GM23338 (cell line): ENCODE measurements at regions not wholly inside any gene's neighbourhood (a gene's known extent, or its start where the extent isn't known, plus 50 kb on each side); places are given as distances from the start of the nearest gene placed in this dataset.

Experiments
- ATAC-seq: fragments of 200-7000 bp; cut with Tn5 transposase; 3 replicates; pipeline ENCODE4 v1.9.1; 2020
- DNase-seq: peaks from one replicate; pipeline ENCODE4 v3.0.0-alpha.2; 2015; ENCODE audit warnings: low spot score
- H2AFZ ChIP-seq: fragments of 200-600 bp; sonication (generic); 2 replicates; pipeline ENCODE4 v1.8.0; 2016; ENCODE audit warnings: antibody characterized with exemption, mild to moderate bottlenecking, moderate library complexity
- H3F3A ChIP-seq: fragments of 200-600 bp; sonication (generic); replicated peaks from 2 replicates; pipeline ENCODE4 v1.8.0; 2017; ENCODE audit warnings: antibody characterized with exemption, mixed run types, low read depth
- H3K27ac ChIP-seq: fragments of 200-600 bp; sonication (generic); 2 replicates; pipeline ENCODE4 v1.6.1; 2016; ENCODE audit warnings: low read depth
- H3K27me3 ChIP-seq: fragments of 200-600 bp; sonication (generic); 2 replicates; pipeline ENCODE4 v1.8.0; 2016; ENCODE audit warnings: mild to moderate bottlenecking, mixed run types, moderate library complexity; ENCODE audit not compliant: insufficient read depth
- H3K36me3 ChIP-seq: fragments of 200-600 bp; sonication (generic); 2 replicates; pipeline ENCODE4 v1.8.0; 2016; ENCODE audit warnings: mild to moderate bottlenecking; ENCODE audit not compliant: insufficient read depth
- H3K4me1 ChIP-seq: fragments of 200-600 bp; sonication (generic); 2 replicates; pipeline ENCODE4 v1.8.0; 2016; ENCODE audit warnings: mild to moderate bottlenecking, moderate library complexity; ENCODE audit not compliant: insufficient read depth
- H3K4me2 ChIP-seq: fragments of 200-600 bp; sonication (generic); 2 replicates; pipeline ENCODE4 v1.7.1; 2017; ENCODE audit warnings: mixed run types
- H3K4me3 ChIP-seq: fragments of 200-600 bp; sonication (generic); 2 replicates; pipeline ENCODE4 v1.6.1; 2016; ENCODE audit warnings: mixed run types
- H3K79me2 ChIP-seq: fragments of 200-600 bp; sonication (generic); replicated peaks from 2 replicates; pipeline ENCODE4 v1.8.0; 2017; ENCODE audit warnings: mild to moderate bottlenecking; ENCODE audit not compliant: insufficient read depth
- H3K9me2 ChIP-seq: fragments of 200-600 bp; sonication (generic); 2 replicates; pipeline ENCODE4 v1.8.0; 2017; ENCODE audit not compliant: insufficient read depth
- H4K20me1 ChIP-seq: fragments of 200-600 bp; sonication (generic); replicated peaks from 2 replicates; pipeline ENCODE4 v1.8.0; 2017; ENCODE audit warnings: mild to moderate bottlenecking; ENCODE audit not compliant: insufficient read depth
- H3K27ac Mint-ChIP-seq: 2 replicates; pipeline ENCODE4 v1.8.0; 2020; ENCODE audit warnings: inconsistent platforms, mild to moderate bottlenecking, moderate library complexity, mixed read lengths
- H3K27me3 Mint-ChIP-seq: 3 replicates; pipeline ENCODE4 v1.8.0; 2022; ENCODE audit warnings: low read depth, mild to moderate bottlenecking, moderate library complexity, mixed read lengths, inconsistent platforms; ENCODE audit not compliant: insufficient read depth, poor library complexity
- H3K36me3 Mint-ChIP-seq: 3 replicates; pipeline ENCODE4 v1.8.0; 2021; ENCODE audit warnings: low read depth, mild to moderate bottlenecking, inconsistent platforms, moderate library complexity, mixed read lengths
- H3K4me1 Mint-ChIP-seq: 3 replicates; pipeline ENCODE4 v1.8.0; 2020; ENCODE audit warnings: mild to moderate bottlenecking, inconsistent platforms, mixed read lengths
- H3K4me3 Mint-ChIP-seq: 3 replicates; pipeline ENCODE4 v1.8.0; 2021; ENCODE audit warnings: moderate library complexity, mild to moderate bottlenecking, inconsistent platforms, mixed read lengths
- H3K9me3 Mint-ChIP-seq: 3 replicates; pipeline ENCODE4 v1.8.0; 2020; ENCODE audit warnings: moderate library complexity, mild to moderate bottlenecking, inconsistent platforms, mixed read lengths
- CTCF ChIP-seq, 2 experiments: fragments of 200-600 bp in 1 of 2; sonication (generic) in 1 of 2; conservative IDR thresholded peaks; 2 replicates each; pipeline versions ENCODE4 v1.5.1 to v1.6.1; 2016 to 2017; ENCODE audit warnings: antibody characterized with exemption in 2 of 2, low read depth in 2 of 2, mild to moderate bottlenecking in 2 of 2, moderate library complexity in 1 of 2
- EZH2phosphoT487 ChIP-seq: fragments of 200-600 bp; sonication (generic); IDR thresholded peaks from one replicate; pipeline ENCODE4 v1.8.1; 2018; ENCODE audit warnings: antibody characterized with exemption; ENCODE audit not compliant: unreplicated experiment
- POLR2AphosphoS5 ChIP-seq: IDR thresholded peaks from 2 replicates; pipeline ENCODE4 v1.6.1; 2016; ENCODE audit warnings: antibody characterized with exemption, low read depth
- STAT1 ChIP-seq: IDR thresholded peaks from one replicate; pipeline ENCODE4 v1.6.1; 2016; ENCODE audit warnings: antibody characterized with exemption; ENCODE audit not compliant: unreplicated experiment
- ZNF114 ChIP-seq: fragments of 250-450 bp; sonication (Bioruptor Pico); IDR thresholded peaks from 2 replicates; pipeline ENCODE4 v1.5.0; 2020; ENCODE audit warnings: mild to moderate bottlenecking, moderate library complexity
- ZNF331 ChIP-seq: fragments of 250-450 bp; sonication (Bioruptor Pico); IDR thresholded peaks from 2 replicates; pipeline ENCODE4 v1.5.0; 2020; ENCODE audit warnings: low read depth, mild to moderate bottlenecking, moderate library complexity
- ZNF462 ChIP-seq: fragments of 250-450 bp; sonication (Bioruptor Pico); IDR thresholded peaks from 2 replicates; pipeline ENCODE4 v1.5.0; 2020; ENCODE audit warnings: mild to moderate bottlenecking, moderate library complexity

GRCh38 chr12:97672870-97673269 lies 210.3 kb downstream of the RMST start:
- H3K4me3 Mint-ChIP-seq: no peak overlapping the region

GRCh38 chr12:97680751-97681150 lies 218.1 kb downstream of the RMST start:
- H3K27me3 Mint-ChIP-seq: no peaks in the 10 kb centered on the region
- Histone ChIP-seq H3K4me2 (no peak overlapping the region), H3F3A (no peaks in the 10 kb centered on the region), H3K27me3 (no peaks in the 10 kb centered on the region), H3K4me3 (no peak overlapping the region), H2AFZ (peak overlapping the region; percentile 61; the same call in 1 of the 2 replicates), H3K9me2 (no peaks in the 10 kb centered on the region), H3K27ac (no peak overlapping the region), H3K79me2 (no peaks in the 10 kb centered on the region), H3K36me3 (no peaks in the 10 kb centered on the region), H4K20me1 (no peaks in the 10 kb centered on the region), H3K4me1 (no peaks in the 10 kb centered on the region)
- no peaks in the 10 kb centered on the region; the same call in 2 of the 3 replicates for H3K9me3 Mint-ChIP-seq
- DNase-seq (no peak), ATAC-seq (no peak)
- no peak overlapping the region for H3K27ac Mint-ChIP-seq
- no peak for TF ChIP-seq ZNF462 (CRISPR knock-in tag)
- TF ChIP-seq ZNF114 (CRISPR knock-in tag): no peak
- no peak for TF ChIP-seq ZNF331 (CRISPR knock-in tag)
- no peak for TF ChIP-seq EZH2phosphoT487
- no peak for TF ChIP-seq CTCF (conservative IDR thresholded peaks at IDR 0.05; ENCODE audit: low read depth in 2 of 2)
- TF ChIP-seq STAT1: no peak
- no peak overlapping the region for H3K4me3 Mint-ChIP-seq
- H3K36me3 Mint-ChIP-seq: no peaks in the 10 kb centered on the region
- H3K4me1 Mint-ChIP-seq: no peaks in the 10 kb centered on the region

More at GRCh38 chr12:97672870-97673269, 210.3 kb downstream of the RMST start:
- ATAC-seq: no peak
- Histone ChIP-seq H3K79me2 (no peaks in the 10 kb centered on the region), H3K9me2 (no peaks in the 10 kb centered on the region; the same call in 1 of the 2 replicates), H3F3A (no peaks in the 10 kb centered on the region), H3K27ac (no peak overlapping the region), H3K4me2 (no peak overlapping the region), H4K20me1 (no peaks in the 10 kb centered on the region), H3K4me3 (no peak overlapping the region), H3K36me3 (0 out of 2 replicates have a peak, but pooled peaks cover 5% of the 10 kb centered on the region), H3K4me1 (no peaks in the 10 kb centered on the region), H3K27me3 (no peaks in the 10 kb centered on the region), H2AFZ (no peak overlapping the region)
- Mint-ChIP-seq H3K27me3 (no peaks in the 10 kb centered on the region), H3K9me3 (peaks cover 31% of the 10 kb centered on the region), H3K27ac (no peak overlapping the region), H3K4me1 (no peaks in the 10 kb centered on the region; the same call in 2 of the 3 replicates), H3K36me3 (peaks cover 8% of the 10 kb centered on the region)
- no peak for TF ChIP-seq POLR2AphosphoS5
- no peak for TF ChIP-seq ZNF114 (CRISPR knock-in tag)
- TF ChIP-seq ZNF331 (CRISPR knock-in tag): no peak
- DNase-seq: no peak
